Astrocyte (in vitro differentiated cells and primary cell): ENCODE measurements at regions not wholly inside any gene's neighbourhood (a gene's known extent, or its start where the extent isn't known, plus 50 kb on each side); places are given as distances from the start of the nearest gene placed in this dataset.

Source experiments
- EZH2 ChIP-seq: IDR thresholded peaks from 2 replicates; pipeline ENCODE4 v1.6.1; 2012; ENCODE audit warnings: mild to moderate bottlenecking, low read length, inconsistent platforms; ENCODE audit not compliant: insufficient read depth
- TF ChIP-seq, protein P1 (sequence below): IDR thresholded peaks from 2 replicates; pipeline ENCODE4 v1.5.1; 2011; ENCODE audit warnings: low read depth, mild to moderate bottlenecking, inconsistent platforms, low read length, moderate library complexity; ENCODE audit not compliant: insufficient read depth

DNA sequence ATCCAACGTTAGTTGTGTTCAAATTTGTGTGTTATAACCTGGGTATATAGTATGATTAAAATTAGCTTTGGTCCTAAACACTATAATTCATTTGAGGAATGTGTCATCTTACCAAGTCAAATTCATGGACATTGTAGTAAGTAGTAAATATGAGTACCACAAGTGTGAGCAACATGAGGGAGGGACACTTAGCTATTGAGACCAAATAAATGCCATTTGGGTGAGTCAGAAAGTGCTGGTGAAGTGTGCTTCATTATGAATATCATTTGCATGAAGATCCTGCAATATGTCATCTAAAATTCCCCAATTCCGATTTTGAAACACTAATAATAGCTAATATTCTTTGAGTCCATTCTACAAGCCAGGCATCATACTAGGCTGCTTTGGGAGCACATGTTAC, 336.7 kb upstream of the KIF2A start:
- TF ChIP-seq, protein P1, sequence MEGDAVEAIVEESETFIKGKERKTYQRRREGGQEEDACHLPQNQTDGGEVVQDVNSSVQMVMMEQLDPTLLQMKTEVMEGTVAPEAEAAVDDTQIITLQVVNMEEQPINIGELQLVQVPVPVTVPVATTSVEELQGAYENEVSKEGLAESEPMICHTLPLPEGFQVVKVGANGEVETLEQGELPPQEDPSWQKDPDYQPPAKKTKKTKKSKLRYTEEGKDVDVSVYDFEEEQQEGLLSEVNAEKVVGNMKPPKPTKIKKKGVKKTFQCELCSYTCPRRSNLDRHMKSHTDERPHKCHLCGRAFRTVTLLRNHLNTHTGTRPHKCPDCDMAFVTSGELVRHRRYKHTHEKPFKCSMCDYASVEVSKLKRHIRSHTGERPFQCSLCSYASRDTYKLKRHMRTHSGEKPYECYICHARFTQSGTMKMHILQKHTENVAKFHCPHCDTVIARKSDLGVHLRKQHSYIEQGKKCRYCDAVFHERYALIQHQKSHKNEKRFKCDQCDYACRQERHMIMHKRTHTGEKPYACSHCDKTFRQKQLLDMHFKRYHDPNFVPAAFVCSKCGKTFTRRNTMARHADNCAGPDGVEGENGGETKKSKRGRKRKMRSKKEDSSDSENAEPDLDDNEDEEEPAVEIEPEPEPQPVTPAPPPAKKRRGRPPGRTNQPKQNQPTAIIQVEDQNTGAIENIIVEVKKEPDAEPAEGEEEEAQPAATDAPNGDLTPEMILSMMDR: no peak
- TF ChIP-seq EZH2: no peak
